ENCODE measurements at regions not wholly inside any gene's neighbourhood (a gene's known extent, or its start where the extent isn't known, plus 50 kb on each side); places are given as distances from the start of the nearest gene placed in this dataset.
A peak's percentile ranks its signal among the peaks of the same experiment; 100 is the strongest.

DNA sequence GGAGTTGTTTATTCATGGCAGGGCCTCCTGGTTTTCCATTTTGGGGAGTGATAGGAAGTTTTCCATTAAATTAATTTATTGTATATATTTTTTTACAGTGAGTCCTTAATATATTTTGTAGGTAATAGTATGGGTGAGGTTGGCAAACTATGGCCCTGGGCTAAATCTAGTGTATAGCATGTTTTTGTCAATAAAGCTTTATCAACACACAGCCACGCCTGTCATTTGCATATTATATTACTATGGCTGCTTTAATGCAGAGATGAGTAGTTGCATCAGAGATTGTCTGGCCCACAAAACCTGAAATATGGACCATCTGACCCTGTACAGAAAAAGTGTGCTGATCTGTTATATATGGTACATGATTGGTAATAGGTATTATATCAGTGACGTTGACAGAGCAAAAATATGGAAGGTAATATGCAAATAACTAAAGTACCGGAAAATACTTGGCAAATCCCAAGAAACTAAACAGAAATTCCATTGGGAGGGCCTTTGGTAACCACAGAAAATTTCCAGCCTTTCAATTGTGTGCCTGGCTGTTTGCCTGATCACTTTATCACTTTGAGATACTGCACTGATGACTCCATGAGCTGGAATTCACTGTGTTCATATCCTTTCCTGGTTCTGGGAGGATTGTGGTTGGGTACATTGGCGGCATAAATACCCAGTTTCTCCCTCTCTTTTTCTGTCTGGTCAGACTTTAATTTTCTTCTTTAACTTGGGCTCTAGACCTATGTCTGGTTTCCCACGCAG, 61.7 kb upstream of the RFLNA start:
- DNase-seq (ENCODE audit: low read depth, low spot score) = peak; percentile 46
- Histone ChIP-seq H3K27ac (ENCODE audit: control insufficient read depth, insufficient read depth, low read length) (peak overlapping the region; percentile 87), H3K9me3 (ENCODE audit: control insufficient read depth, low read depth, low read length) (no peaks in the 10 kb centered on the region), H3K9ac (ENCODE audit: control insufficient read depth, extremely low read depth, insufficient read depth, low read length) (peak overlapping the region; percentile 60), H3K9me1 (ENCODE audit: control insufficient read depth, extremely low read depth, insufficient read depth, low read length) (no peaks in the 10 kb centered on the region), H2AFZ (ENCODE audit: control insufficient read depth, low read length) (peak overlapping the region; percentile 30), H3K4me2 (ENCODE audit: control insufficient read depth, extremely low read depth, insufficient read depth, low read depth, low read length) (peak overlapping the region; percentile 80), H3K36me3 (ENCODE audit: control insufficient read depth in 2 of 2, extremely low read depth in 1 of 2, insufficient read depth in 2 of 2, low read length in 2 of 2) (no peaks in the 10 kb centered on the region), H3K4me1 (ENCODE audit: control insufficient read depth, extremely low read depth, insufficient read depth, low read length) (peaks cover 32% of the 10 kb centered on the region), H3K79me2 (ENCODE audit: control insufficient read depth, insufficient read depth, low read length) (no peaks in the 10 kb centered on the region), H3K27me3 (ENCODE audit: control insufficient read depth, extremely low read depth, insufficient read depth, low read length) (no peaks in the 10 kb centered on the region), H3K4me3 (ENCODE audit: control insufficient read depth in 2 of 3, extremely low read depth in 1 of 3, insufficient read depth in 2 of 3, low read depth in 1 of 3, low read length in 3 of 3) (peak overlapping the region in 2 of 3 experiments; percentile 8 to 29), H4K20me1 (ENCODE audit: control insufficient read depth, extremely low read depth, insufficient read depth, low read length) (no peaks in the 10 kb centered on the region)
- TF ChIP-seq, protein P1, sequence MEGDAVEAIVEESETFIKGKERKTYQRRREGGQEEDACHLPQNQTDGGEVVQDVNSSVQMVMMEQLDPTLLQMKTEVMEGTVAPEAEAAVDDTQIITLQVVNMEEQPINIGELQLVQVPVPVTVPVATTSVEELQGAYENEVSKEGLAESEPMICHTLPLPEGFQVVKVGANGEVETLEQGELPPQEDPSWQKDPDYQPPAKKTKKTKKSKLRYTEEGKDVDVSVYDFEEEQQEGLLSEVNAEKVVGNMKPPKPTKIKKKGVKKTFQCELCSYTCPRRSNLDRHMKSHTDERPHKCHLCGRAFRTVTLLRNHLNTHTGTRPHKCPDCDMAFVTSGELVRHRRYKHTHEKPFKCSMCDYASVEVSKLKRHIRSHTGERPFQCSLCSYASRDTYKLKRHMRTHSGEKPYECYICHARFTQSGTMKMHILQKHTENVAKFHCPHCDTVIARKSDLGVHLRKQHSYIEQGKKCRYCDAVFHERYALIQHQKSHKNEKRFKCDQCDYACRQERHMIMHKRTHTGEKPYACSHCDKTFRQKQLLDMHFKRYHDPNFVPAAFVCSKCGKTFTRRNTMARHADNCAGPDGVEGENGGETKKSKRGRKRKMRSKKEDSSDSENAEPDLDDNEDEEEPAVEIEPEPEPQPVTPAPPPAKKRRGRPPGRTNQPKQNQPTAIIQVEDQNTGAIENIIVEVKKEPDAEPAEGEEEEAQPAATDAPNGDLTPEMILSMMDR (optimal IDR thresholded peaks at IDR 0.05 in 1 of 3, IDR thresholded peaks at IDR 0.05 in 1 of 3, conservative IDR thresholded peaks at IDR 0.05 in 1 of 3; ENCODE audit: extremely low read depth in 1 of 3, insufficient read depth in 2 of 3, low read length in 3 of 3) = no peak
- no peak for TF ChIP-seq EZH2 (IDR thresholded peaks at IDR 0.05; ENCODE audit: low read length)
- peak; percentile 94 for FAIRE-seq
- dilution Hi-C loops (cut with MboI; ENCODE audit: extremely low pct_ligation_motif_present, low sequenced_read_pairs) = no loop called here

DNA sequence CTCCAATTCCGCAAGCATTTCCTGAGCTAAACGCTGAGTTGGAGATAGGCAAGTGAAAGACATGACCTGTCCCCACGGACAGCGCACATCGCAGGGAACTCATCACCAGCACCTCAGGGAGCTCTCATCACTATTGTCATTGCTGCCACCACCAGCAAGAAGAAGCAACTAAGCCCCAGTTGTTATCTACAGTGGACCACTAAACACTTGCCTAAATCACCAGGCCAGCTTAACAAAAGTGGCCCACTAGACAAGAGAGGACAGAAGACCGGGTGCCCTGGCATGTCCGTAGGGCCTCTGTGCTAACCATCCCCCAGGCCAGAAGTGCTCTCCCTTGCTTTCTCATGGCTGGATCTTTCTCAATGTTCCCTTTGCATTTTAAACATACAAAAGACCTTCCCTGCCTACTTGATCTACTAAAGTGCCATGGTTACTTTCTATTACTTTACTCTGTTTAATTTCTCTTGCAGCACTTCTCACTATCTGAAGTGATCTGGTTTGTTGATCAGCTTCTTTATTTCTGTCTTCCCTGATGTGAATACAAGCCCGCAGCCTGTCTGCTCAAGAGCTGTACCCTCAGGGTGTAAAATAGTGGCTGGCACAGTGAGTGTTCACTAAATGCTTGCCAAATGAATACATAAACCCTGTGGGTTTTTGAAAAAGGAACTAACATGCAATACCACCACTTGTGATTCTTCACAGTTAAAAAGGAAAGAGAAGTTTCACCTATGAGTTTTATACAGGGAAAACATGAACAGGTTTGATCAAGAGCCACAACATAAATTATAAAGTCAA, 60.9 kb upstream of the RFLNA start:
- peak overlapping the region in 2 of 3 experiments; percentile 8 to 29 for H3K4me3 ChIP-seq (ENCODE audit: control insufficient read depth in 2 of 3, extremely low read depth in 1 of 3, insufficient read depth in 2 of 3, low read depth in 1 of 3, low read length in 3 of 3)
- H3K9me1 ChIP-seq (ENCODE audit: control insufficient read depth, extremely low read depth, insufficient read depth, low read length) = no peaks in the 10 kb centered on the region
- TF ChIP-seq, protein P1 (optimal IDR thresholded peaks at IDR 0.05 in 1 of 3, IDR thresholded peaks at IDR 0.05 in 1 of 3, conservative IDR thresholded peaks at IDR 0.05 in 1 of 3; ENCODE audit: extremely low read depth in 1 of 3, insufficient read depth in 2 of 3, low read length in 3 of 3) = no peak
- TF ChIP-seq EZH2 (IDR thresholded peaks at IDR 0.05; ENCODE audit: low read length) = no peak
- FAIRE-seq (no peak), DNase-seq (ENCODE audit: low read depth, low spot score) (peak; percentile 82)
- peaks cover 32% of the 10 kb centered on the region for H3K4me1 ChIP-seq (ENCODE audit: control insufficient read depth, extremely low read depth, insufficient read depth, low read length)
- H3K9ac ChIP-seq (ENCODE audit: control insufficient read depth, extremely low read depth, insufficient read depth, low read length) = peak overlapping the region; percentile 60
- peak overlapping the region; percentile 1 for H2AFZ ChIP-seq (ENCODE audit: control insufficient read depth, low read length)
- dilution Hi-C loops (cut with MboI; ENCODE audit: extremely low pct_ligation_motif_present, low sequenced_read_pairs) = no loop called here
- H3K27ac ChIP-seq (ENCODE audit: control insufficient read depth, insufficient read depth, low read length) = peak overlapping the region; percentile 87
- H3K27me3 ChIP-seq (ENCODE audit: control insufficient read depth, extremely low read depth, insufficient read depth, low read length) = no peaks in the 10 kb centered on the region
- no peaks in the 10 kb centered on the region for H3K9me3 ChIP-seq (ENCODE audit: control insufficient read depth, low read depth, low read length)
- no peaks in the 10 kb centered on the region for H3K79me2 ChIP-seq (ENCODE audit: control insufficient read depth, insufficient read depth, low read length)
- no peaks in the 10 kb centered on the region for H3K36me3 ChIP-seq (ENCODE audit: control insufficient read depth in 2 of 2, extremely low read depth in 1 of 2, insufficient read depth in 2 of 2, low read length in 2 of 2)
- no peaks in the 10 kb centered on the region for H4K20me1 ChIP-seq (ENCODE audit: control insufficient read depth, extremely low read depth, insufficient read depth, low read length)
- peak overlapping the region; percentile 80 for H3K4me2 ChIP-seq (ENCODE audit: control insufficient read depth, extremely low read depth, insufficient read depth, low read depth, low read length)

Measured in keratinocyte (primary cell).